Endothelial cell of umbilical vein (primary cell): ENCODE measurements at regions not wholly inside any gene's neighbourhood (a gene's known extent, or its start where the extent isn't known, plus 50 kb on each side); places are given as distances from the start of the nearest gene placed in this dataset.

Experiments used
- BruUV-seq: library from RNA; stranded (reverse); fragments of 400-500 nt; replicated peaks from 2 replicates; lab custom pipeline; 2021; lab: Mats Ljungman, UMichigan
- CTCF ChIA-PET: fragments of 300-600, 350-600 bp; sonication (Branson Sonifier 250); formaldehyde crosslinking; loops from one replicate; lab custom pipeline; 2021; ENCODE audit warnings: antibody characterized with exemption, inconsistent platforms; lab: Charles Lee
- POLR2A ChIA-PET: fragments of 300-600, 350-600 bp; sonication (Branson Sonifier 250); formaldehyde crosslinking; loops from one replicate; lab custom pipeline; 2021; ENCODE audit warnings: antibody characterized with exemption, inconsistent platforms; lab: Charles Lee
- DNase-seq: peaks from one replicate; pipeline ENCODE4 v3.0.0-alpha.2; 2011; ENCODE audit warnings: low read depth, low spot score
- FAIRE-seq: peaks from 2 replicates; lab custom pipeline; 2011; peaks lifted over from hg19 to GRCh38; lab: Jason Lieb, UNC
- H2AFZ ChIP-seq: 2 replicates; pipeline ENCODE4 v1.6.0; 2012; ENCODE audit warnings: low read depth, low read length, control low read depth, inconsistent platforms
- H3K27ac ChIP-seq: 2 replicates; pipeline ENCODE4 v1.5.1; 2011; ENCODE audit warnings: low read depth, mild to moderate bottlenecking, control low read depth, low read length, moderate library complexity; ENCODE audit not compliant: insufficient read depth
- H3K27me3 ChIP-seq, 2 experiments: 2 replicates each; pipeline versions ENCODE4 v1.6.0 to v1.6.1; 2011; ENCODE audit warnings: low read length in 2 of 2, mixed read lengths in 1 of 2; ENCODE audit not compliant: control insufficient read depth in 2 of 2, insufficient read depth in 2 of 2
- H3K36me3 ChIP-seq, 2 experiments: 2 replicates in 1 of 2; 3 replicates in 1 of 2; pipeline ENCODE4 v1.5.1; 2011; ENCODE audit warnings: low read length in 2 of 2, mild to moderate bottlenecking in 1 of 2, moderate library complexity in 1 of 2; ENCODE audit not compliant: control insufficient read depth in 2 of 2, insufficient read depth in 2 of 2; ENCODE audit errors: extremely low read depth in 1 of 2
- H3K4me1 ChIP-seq: 3 replicates; pipeline ENCODE4 v1.5.1; 2011; ENCODE audit warnings: mild to moderate bottlenecking, low read length; ENCODE audit not compliant: control insufficient read depth, insufficient read depth; ENCODE audit errors: extremely low read depth
- H3K4me2 ChIP-seq: 2 replicates; pipeline ENCODE4 v1.6.1; 2011; ENCODE audit warnings: low read length, control low read depth, mixed read lengths; ENCODE audit not compliant: insufficient read depth
- H3K4me3 ChIP-seq, 3 experiments: fragments of 200-600 bp in 1 of 3; sonication (generic), shearing (Covaris generic) in 1 of 3; replicated peaks in 1 of 3; 2 replicates each; pipeline ENCODE4 v1.5.1; 2011 to 2016; ENCODE audit warnings: control low read depth in 3 of 3, low read length in 3 of 3, mild to moderate bottlenecking in 2 of 3, inconsistent platforms in 1 of 3, low read depth in 1 of 3, moderate library complexity in 1 of 3; ENCODE audit not compliant: insufficient read depth in 1 of 3
- H3K79me2 ChIP-seq: 2 replicates; pipeline ENCODE4 v1.6.0; 2012; ENCODE audit warnings: low read length, inconsistent platforms; ENCODE audit not compliant: control insufficient read depth, insufficient read depth
- H3K9ac ChIP-seq: replicated peaks from 2 replicates; pipeline ENCODE3; 2011; ENCODE audit warnings: low read length, control low read depth; ENCODE audit not compliant: insufficient read depth; ENCODE audit errors: extremely low read depth
- H3K9me1 ChIP-seq: replicated peaks from 3 replicates; pipeline ENCODE4 v1.6.0; 2011; ENCODE audit warnings: mild to moderate bottlenecking, low read length; ENCODE audit not compliant: control insufficient read depth, insufficient read depth; ENCODE audit errors: extremely low read depth
- H3K9me3 ChIP-seq: replicated peaks from 2 replicates; pipeline ENCODE4 v1.5.1; 2012; ENCODE audit warnings: low read length, inconsistent platforms; ENCODE audit not compliant: control insufficient read depth, insufficient read depth
- H4K20me1 ChIP-seq: replicated peaks from 2 replicates; pipeline ENCODE3; 2011; ENCODE audit warnings: mild to moderate bottlenecking, low read length; ENCODE audit not compliant: control insufficient read depth, insufficient read depth; ENCODE audit errors: extremely low read depth
- CTCF ChIP-seq, 2 donors: IDR thresholded peaks; 1 replicate in 1 of 2; 2 replicates in 1 of 2; pipeline ENCODE4 v1.5.1; 2011; ENCODE audit warnings: low read length in 2 of 2, mild to moderate bottlenecking in 2 of 2, moderate library complexity in 2 of 2, control low read depth in 1 of 2, inconsistent platforms in 1 of 2, low read depth in 1 of 2; ENCODE audit not compliant: insufficient read depth in 1 of 2; ENCODE audit errors: extremely low read depth in 1 of 2
- EZH2 ChIP-seq: IDR thresholded peaks from 2 replicates; pipeline ENCODE4 v1.6.1; 2012; ENCODE audit warnings: borderline replicate concordance, low read depth, mild to moderate bottlenecking, moderate library complexity, low read length, inconsistent platforms; ENCODE audit not compliant: severe bottlenecking
- FOS ChIP-seq: IDR thresholded peaks from 2 replicates; pipeline ENCODE4 v1.6.1; 2011; ENCODE audit warnings: mild to moderate bottlenecking, low read length, moderate library complexity, borderline replicate concordance; ENCODE audit not compliant: insufficient read depth
- JUN ChIP-seq: IDR thresholded peaks from 2 replicates; pipeline ENCODE4 v1.6.1; 2011; ENCODE audit warnings: borderline replicate concordance, low read depth; ENCODE audit not compliant: insufficient read length, insufficient read depth
- MAX ChIP-seq: IDR thresholded peaks from 2 replicates; pipeline ENCODE4 v1.6.1; 2011; ENCODE audit not compliant: insufficient read depth, insufficient read length
- MYC ChIP-seq: IDR thresholded peaks from one replicate; pipeline ENCODE4 v1.6.1; 2011; ENCODE audit warnings: mild to moderate bottlenecking, low read depth, low read length
- POLR2A ChIP-seq: IDR thresholded peaks from 2 replicates; pipeline ENCODE4 v1.6.1; 2012; ENCODE audit warnings: low read depth, mild to moderate bottlenecking, control low read depth, low read length
- POLR2AphosphoS5 ChIP-seq: IDR thresholded peaks from 2 replicates; pipeline ENCODE4 v1.6.1; 2012; ENCODE audit warnings: low read depth, mild to moderate bottlenecking, control low read depth, low read length, moderate library complexity; ENCODE audit not compliant: insufficient read depth
- dilution Hi-C: fragments of 300-500 bp; cut with MboI; formaldehyde crosslinking; loops from one replicate; pipeline ENCODE4 v1.15.0; 2019; ENCODE audit warnings: low sequenced_read_pairs; ENCODE audit not compliant: extremely low pct_ligation_motif_present
- intact Hi-C: fragments of 100-400 bp; cut with micrococcal nuclease; formaldehyde crosslinking; loops from one replicate; pipeline ENCODE4 v1.10.0; 2022

- Histone ChIP-seq H3K36me3 (no peaks in the 10 kb centered on the region), H3K79me2 (no peaks in the 10 kb centered on the region), H3K9me1 (no peaks in the 10 kb centered on the region), H3K9me3 (peaks cover 3% of the 10 kb centered on the region), H4K20me1 (no peaks in the 10 kb centered on the region), H3K9ac (no peak overlapping the region), H3K4me3 (no peak overlapping the region), H3K27ac (no peak overlapping the region), H2AFZ (no peak overlapping the region), H3K4me2 (no peak overlapping the region), H3K27me3 (no peaks in the 10 kb centered on the region), H3K4me1 (no peaks in the 10 kb centered on the region)
- POLR2A ChIA-PET, result no interaction called here
- intact Hi-C loops, result no loop called here
- dilution Hi-C loops, result no loop called here
- CTCF ChIA-PET, result no interaction called here
- DNase-seq (no peak), FAIRE-seq (no peak)
- no peak for TF ChIP-seq POLR2AphosphoS5
- no peak for TF ChIP-seq JUN
- no peak for TF ChIP-seq MYC
- no peak for TF ChIP-seq FOS
- no peak for TF ChIP-seq CTCF (IDR thresholded peaks at IDR 0.05; ENCODE audit: extremely low read depth in 1 of 2, insufficient read depth in 1 of 2, low read depth in 1 of 2, low read length in 2 of 2)
- TF ChIP-seq POLR2A, result no peak
- no peak for TF ChIP-seq MAX
- no peak for TF ChIP-seq EZH2
- no TSS peak for BruUV-seq
Observed at GRCh38 chr18:30709595-30709994, 332.9 kb downstream of the DSC3 start.
